ENCODE measurements at regions not wholly inside any gene's neighbourhood (a gene's known extent, or its start where the extent isn't known, plus 50 kb on each side); places are given as distances from the start of the nearest gene placed in this dataset.

DNA sequence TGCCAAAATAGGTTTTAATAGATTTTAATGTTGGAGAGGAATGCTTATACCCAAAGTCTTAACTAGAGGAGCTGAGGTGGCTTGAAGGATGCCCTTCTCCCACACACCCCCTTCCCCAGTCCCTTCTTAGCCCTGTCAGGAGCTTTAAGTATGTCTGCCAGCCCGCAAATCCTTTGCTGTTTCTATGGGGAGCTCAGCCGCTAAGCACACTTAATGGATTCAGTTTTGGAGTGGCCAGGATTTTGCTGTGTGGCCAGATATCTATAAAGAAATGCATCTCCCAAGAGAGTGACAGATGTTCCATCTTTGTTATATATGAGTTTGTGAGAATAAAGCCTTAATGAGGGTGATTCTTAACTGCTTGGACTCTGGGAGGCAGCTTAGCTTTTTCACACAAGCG is 152.9 kb upstream of the ZNF32 start:
- no peak for DNase-seq (ENCODE audit: extremely low spot score, insufficient read length, low read depth)
- FAIRE-seq = no peak

DNA sequence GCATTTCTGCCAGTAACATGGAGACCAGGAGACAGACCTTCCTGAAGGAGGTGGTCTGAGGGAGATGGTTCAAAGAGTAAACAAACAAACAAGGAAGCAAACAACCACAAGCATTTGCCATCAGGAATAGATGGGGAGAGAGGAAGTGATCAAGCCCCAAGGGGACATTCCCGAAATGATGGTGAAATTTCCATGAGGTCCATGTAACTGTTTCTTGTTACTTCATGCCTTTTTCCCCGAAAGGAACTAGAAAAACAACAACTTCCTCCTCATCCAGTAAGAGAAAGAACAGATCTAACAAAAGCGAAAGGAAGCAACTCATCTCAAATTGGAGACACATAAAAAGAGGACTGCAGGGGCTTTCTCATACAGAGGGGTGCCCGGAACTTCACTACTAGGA is 152.5 kb upstream of the ZNF32 start:
- no peak for FAIRE-seq
- no peak for DNase-seq (ENCODE audit: extremely low spot score, insufficient read length, low read depth)

DNA sequence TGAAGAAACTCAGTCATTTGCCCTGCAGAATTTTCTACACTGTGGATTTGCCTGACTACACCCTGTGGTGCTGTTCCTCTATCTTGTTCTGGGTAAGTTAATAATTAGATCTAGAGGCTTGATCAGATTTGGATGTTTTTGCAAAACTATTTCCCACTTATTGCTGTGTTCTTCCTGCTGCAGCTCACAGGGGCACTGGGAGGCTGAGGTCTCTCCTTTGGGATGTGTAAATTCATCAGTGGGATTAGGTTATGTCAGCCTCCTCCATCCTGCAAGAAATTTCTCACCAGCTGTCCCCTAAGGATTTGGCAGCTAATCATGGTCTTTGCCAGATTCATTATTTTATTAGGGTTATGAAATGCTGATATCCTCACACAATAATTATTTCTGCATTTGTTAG is 148.1 kb upstream of the ZNF32 start:
- no peak for DNase-seq (ENCODE audit: extremely low spot score, insufficient read length, low read depth)
- FAIRE-seq = no peak

DNA sequence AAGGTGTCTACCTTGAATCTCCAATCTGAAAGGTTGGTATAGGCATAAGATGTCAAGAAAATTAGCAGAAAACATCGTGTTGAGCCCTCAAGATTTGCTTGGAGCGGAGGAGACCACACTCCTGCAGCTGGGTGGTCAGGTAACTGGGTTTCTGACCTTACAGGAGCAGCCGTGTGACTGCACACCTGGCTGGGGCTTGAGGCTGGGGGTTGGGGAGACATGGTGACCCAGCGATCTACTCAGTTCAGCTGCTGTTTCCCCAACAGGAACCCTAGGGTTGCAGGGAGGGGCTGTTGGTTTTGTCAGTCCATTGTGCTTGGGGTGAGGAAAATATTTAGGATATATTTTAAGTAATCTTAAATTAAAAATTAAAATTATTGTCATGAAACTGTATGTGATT is 147.0 kb upstream of the ZNF32 start:
- FAIRE-seq (no peak), DNase-seq (ENCODE audit: extremely low spot score, insufficient read length, low read depth) (no peak)

DNA sequence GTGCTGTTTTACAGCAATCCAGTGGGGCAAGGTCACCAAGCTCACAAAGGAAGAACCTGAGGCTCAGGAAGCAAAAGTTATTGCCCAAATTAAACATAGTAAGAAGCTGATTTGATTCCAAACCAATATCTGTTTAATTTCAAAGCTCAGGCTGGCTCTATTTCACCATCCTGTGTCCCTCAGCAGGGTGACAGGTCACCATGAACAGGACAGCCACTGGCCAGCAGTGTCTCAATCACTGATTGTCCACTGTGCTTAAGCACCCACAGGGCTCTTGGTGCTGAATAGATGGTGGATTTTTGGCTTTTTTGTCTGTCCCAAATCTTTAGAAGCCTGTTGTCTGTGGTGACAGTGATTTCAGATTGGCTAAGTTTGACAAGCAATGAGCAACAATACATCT is 146.4 kb upstream of the ZNF32 start:
- DNase-seq (ENCODE audit: extremely low spot score, insufficient read length, low read depth) (no peak), FAIRE-seq (no peak)

DNA sequence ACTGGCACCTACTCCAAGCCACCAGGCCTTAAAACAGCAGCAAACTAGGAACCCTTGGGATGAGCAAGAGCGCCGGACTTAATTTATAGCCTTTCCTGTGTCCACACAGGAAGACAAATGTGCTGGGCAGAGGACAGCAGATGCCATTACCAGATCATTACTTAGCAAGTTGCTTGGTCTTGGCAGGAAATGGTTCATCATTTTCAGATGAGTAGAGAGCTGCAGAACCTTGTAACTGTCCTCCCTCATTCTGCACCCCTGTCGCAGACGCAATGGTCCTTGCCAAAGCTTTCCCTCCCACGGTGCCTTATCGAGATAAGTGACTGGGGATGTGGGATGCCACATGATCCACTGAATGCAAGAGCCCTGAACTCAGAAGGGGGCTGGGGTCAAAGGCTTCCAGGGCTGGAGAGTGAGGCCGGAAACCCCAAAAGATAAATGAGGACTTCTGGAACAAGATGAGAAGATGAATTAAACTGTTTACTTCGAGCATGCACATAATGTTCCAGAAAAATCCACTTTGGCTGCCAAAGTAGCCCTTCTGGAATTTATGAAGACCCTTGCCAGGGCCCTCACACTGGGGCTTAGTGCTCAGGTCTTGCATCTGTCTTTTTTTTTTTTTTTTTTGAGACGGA is 145.6 kb upstream of the ZNF32 start:
- no peak for DNase-seq (ENCODE audit: extremely low spot score, insufficient read length, low read depth)
- FAIRE-seq = no peak

DNA sequence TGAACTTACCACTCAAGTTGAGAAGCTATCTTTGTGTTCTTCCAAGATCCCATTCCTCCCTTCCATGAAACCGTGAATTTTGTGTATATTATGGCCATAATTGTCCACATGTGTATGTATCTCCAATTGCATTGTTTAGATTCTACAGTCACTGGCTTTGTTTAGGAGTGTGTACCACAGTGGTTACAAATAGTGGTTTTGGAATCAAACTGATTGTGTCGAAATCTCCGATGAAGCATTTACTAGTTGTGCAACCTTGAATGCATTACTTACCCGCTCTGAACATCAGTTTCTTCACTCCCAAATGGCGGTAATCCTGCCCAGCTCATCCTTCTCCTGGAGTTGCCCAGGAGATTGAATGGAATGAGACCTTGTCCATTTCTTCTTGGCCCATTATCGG is 145.0 kb upstream of the ZNF32 start:
- FAIRE-seq (no peak), DNase-seq (ENCODE audit: extremely low spot score, insufficient read length, low read depth) (no peak)

DNA sequence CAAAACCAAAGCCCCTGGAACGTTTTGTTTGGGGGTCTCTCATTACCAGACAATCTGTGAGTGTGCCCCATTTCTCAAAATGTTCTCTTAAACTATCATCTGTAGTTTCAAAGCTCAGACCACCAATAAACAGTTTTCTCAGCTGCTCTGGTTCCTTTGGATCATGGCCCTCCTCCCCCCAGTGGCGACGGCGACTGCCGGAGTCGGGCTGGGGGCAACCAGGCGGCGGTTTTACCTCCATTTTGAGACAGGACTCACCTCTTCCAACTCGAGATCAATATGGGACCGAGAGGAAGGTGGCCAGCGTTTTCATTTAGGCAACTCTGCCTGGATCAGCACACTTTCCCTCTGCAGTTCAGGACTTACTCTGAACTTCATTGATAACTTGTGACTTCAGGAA is 141.5 kb upstream of the ZNF32 start:
- FAIRE-seq = no peak
- no peak for DNase-seq (ENCODE audit: extremely low spot score, insufficient read length, low read depth)

DNA sequence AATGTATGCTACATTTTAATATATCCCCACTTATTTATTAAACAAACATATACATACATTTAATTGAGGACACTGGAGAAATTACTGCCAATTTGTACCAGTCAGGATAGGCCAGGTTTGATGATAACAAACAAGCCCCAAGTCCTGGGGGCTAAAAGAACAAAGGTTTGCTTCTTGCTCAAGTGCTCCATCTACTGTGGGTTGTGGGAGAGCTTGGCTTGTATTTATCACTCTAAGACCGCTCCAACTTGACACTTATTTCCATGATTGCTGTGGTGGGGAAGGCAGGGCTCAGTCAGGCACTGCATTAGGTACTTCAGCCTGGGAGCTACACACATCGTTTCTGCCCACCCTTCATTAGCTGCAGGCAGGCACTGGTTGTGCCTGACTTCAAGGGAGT is 136.6 kb upstream of the ZNF32 start:
- DNase-seq (ENCODE audit: extremely low spot score, insufficient read length, low read depth) = no peak
- FAIRE-seq = no peak

DNA sequence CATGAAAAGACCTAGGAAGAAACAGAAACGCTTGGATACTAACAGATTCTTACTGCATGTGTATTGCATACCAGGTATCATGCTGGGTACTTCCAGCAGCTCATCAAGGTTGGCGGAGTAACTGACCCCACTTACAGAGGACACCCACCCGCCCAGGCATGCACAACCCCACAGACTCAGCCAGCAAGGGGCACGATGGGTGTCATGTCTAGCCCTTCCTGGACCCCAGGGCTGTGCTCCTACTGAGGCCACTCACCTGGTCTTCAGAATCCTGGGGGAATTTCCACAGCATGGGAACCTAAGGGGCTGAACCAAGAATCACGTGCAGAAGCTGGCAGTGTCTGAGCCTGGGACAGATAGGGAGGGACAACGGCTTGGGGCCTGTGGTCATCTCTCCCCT is 134.1 kb upstream of the ZNF32 start:
- DNase-seq (ENCODE audit: extremely low spot score, insufficient read length, low read depth) (no peak), FAIRE-seq (no peak)

DNA sequence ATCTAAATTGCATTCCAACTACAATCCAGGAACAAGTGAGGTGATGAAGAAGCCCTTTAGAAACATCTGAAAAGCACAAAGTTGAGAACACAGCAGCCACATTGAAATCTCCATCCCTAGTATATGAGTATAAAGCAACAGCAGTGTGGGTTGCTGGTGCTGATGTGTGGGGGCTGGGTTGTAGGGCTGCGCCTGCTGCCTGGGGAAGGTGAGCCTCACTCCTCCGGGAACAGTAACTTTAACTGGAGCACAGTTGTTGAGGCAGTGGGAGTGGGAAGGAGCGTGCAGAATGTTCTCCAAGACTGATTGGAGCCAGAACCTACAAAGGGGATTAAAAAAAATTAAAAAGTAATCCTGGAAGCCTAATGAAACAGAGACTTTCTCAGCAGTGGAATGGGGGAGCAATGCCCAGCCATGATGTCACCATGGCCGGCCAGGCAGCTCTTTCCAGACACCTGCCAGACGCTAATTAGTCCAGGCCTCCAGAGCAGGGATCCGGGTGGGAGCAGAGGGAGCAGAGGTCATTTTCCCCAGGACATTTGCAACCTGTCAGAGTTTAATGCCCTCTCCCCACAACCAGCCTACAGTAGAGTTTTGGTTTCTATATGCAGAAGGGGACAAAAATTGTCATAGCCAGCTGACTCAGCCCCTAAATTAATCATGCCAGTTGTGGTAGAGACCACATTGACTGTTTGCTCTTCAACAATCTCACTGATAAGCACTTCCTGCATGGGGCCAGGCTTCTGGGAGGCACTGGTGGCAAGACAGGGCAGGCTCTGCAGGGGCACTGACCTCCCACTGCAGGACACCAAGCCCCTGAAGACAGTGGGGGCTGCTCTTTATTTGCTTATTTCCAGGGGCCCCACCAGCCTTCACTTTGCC is 133.0 kb upstream of the ZNF32 start:
- FAIRE-seq (no peak), DNase-seq (ENCODE audit: extremely low spot score, insufficient read length, low read depth) (no peak)

DNA sequence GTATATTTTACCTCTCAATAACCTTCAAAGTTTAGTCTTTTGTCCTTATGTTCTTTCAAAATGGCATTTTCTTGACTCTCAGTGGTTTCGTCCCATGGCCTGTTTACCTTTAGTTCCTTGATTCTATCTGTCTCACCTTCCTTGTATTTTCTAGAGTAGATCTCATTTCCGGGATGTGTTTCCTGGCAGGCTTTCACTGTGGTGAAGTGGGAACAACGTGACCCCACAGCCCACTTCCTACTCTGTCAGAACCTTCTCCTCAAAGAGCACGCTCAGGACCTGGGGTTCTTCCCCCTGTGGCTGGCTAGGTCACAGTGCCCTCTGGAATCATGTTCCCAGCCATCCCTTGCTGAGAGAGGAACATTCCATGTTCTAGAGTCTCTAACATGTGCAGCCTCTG is 129.9 kb upstream of the ZNF32 start:
- DNase-seq (ENCODE audit: extremely low spot score, insufficient read length, low read depth) (no peak), FAIRE-seq (no peak)

DNA sequence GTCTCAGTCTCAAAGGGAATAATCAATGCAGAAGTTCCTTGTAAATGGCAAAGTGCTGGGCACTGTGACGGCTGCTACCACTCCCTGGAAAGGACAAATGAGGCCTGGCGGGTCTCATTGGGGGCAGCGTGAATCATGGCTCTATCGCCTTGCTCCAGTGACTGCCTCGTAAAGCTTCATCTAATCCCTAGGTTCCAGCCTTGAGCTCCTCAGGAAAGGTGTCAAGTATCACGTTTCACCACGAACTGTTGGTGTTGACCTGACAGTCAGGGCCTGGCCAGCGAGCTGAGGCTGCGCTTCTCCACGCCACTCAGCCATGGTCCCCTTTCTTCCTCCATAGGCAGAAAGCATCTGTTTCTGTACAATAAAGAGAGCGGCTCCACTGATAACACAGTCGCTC is 126.7 kb upstream of the ZNF32 start:
- no peak for DNase-seq (ENCODE audit: extremely low spot score, insufficient read length, low read depth)
- no peak for FAIRE-seq

DNA sequence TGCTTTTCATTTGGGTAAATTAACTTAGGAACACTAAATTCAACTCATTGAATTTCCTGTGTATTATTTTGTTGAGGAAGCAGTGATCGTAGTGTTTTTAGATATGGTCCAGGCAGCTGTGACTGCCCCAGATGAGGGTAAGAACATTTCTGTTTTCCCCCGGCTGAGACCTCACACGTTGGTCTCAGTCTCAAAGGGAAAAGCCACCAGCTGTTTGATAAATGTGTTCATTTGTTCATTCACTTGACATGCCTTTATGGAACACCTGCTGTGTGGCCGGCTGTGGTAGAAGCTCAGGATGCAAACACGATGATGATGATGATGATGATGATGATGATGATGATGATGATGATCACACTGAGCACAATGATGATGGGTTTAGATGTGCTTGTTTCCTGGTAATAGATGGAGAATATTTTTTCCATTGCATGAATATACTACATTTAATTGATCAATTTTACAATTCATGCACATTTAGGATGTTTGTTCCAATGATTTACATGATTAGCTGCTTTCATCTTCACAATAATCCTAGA is 125.6 kb upstream of the ZNF32 start:
- no peak for FAIRE-seq

DNA sequence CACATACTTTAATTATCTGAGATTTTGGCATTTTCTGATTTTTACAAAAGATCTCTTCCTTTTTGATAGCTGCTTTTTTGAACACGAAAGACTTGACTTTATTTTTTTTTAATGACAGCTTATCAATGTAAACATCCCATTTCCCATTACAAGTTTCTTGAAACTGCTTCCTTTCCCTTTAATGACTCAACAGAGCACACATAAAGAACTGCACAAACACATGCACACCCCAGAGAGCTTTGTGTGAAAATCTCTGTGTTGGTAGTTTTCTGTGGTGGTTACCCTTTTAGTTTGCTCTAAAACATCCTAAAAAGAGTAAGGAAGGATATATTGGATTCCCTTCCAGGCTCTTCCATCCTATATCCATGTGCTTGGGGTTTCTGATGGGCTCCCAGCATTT is 125.1 kb upstream of the ZNF32 start:
- FAIRE-seq (no peak), DNase-seq (ENCODE audit: extremely low spot score, insufficient read length, low read depth) (no peak)

More for the DNA sequence above, 125.6 kb upstream of the ZNF32 start:
- no peak for DNase-seq (ENCODE audit: extremely low spot score, insufficient read length, low read depth)

DNA sequence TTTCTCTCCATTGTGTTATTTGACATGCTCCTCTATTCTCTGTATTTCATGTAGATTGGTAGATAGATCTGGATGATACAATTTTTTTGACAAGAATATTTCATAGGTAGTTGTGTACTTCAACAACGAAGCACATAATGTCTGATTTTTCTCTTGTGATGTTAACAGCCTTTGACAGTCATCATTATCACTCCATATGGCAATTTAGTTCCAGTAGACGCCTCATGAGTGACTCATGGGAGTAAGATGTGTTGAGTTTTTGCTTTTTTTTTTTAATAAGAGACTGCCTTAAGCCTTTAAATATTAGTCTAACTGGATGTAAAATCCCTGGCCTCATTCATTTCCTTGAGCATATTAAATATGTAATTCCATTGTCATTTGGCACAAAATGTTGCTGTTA is 123.5 kb upstream of the ZNF32 start:
- FAIRE-seq = no peak
- no peak for DNase-seq (ENCODE audit: extremely low spot score, insufficient read length, low read depth)

DNA sequence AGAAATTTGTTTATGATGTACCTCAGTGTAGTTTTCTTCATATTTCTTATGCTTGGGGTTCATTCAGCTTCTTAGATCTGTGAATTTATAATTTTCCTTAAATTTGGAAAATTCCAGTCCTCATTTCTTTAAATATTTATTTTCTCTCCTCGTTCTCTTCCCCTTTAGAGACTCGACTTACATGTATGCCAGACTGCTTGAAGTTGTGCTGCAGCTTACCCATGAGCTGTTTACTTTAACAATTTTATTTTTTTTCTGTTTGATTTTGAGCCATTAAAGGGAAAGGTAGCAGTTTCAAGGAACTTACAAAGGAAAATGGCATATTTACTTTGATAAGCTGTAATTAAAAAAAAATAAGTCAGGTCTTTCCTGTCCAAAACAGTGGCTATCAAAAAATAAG is 123.0 kb upstream of the ZNF32 start:
- DNase-seq (ENCODE audit: extremely low spot score, insufficient read length, low read depth) = no peak
- no peak for FAIRE-seq

DNA sequence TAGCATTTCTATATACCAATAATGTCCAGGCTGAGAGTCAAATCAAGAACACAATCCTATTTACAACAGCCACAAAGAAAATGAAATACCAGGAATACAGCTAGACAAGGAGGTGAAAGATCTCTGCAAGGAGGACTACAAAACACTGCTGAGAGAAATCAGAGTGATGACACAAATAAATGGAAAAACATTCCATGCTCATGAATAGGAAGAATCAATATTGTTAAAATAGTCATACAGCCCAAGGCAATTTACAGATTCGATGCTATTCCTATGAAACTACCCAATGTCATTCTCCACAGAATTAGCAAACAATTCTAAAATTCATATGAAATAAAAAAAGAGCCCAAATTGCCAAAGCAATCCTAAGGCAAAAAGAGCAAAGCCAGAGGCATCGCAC is 116.8 kb upstream of the ZNF32 start:
- FAIRE-seq (no peak), DNase-seq (ENCODE audit: extremely low spot score, insufficient read length, low read depth) (no peak)

DNA sequence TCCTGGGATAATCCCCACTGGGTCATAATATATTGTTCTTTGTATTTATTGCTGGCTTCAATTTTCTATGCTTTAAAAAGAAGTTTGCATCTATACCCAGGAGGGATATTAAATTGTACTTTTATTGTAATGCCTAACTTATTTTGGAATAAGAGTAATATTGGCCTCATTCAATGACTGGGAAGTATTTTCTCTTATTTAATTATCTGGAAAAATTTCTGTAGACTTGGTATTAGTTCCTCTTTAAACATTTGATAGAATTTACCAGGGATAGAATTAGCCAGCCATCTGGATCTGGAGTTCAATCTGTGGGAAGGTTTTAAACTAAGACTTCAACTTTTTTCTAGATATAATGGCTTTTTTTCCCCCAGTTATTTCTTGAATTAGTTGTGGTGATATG is 115.2 kb upstream of the ZNF32 start:
- DNase-seq (ENCODE audit: extremely low spot score, insufficient read length, low read depth) (no peak), FAIRE-seq (no peak)

DNA sequence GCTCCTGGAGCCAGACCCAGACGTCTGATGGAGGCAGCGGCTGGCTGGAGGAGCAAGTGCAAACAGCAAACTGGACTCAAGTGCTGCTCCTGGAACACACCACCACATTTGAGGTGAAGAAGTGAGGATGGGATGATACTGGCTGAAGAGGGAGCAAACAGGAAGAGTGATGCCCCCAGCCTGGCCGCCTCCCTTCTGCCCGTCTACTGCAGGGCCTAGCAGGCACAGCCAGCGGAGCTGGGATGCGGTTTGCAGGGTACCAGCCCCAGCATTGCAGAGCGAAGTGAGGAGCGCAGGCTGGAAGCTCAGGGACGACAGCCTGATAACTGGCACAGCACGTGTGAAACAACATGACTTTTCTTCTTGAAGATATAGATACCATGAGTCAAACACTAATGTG is 111.8 kb upstream of the ZNF32 start:
- FAIRE-seq = no peak
- no peak for DNase-seq (ENCODE audit: extremely low spot score, insufficient read length, low read depth)

DNA sequence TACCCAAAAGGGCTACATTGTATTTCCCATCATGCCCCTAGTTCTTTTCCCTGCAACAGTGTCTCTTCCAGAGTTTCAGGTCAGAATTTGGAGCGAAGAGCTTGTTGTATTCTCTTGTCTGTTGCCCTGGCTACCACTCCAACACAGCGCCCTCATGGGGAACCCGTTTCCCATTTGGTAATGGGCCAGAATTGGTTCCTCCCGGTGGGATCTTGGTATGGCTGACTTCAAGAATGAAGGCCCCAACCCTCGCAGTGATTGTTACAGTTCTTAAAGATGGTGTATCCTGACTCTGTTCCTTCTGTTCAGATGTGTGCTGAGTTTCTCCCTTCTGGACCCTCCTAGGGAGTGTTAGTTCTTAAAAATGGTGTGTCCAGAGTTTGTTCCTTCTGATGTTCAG is 110.5 kb upstream of the ZNF32 start:
- DNase-seq (ENCODE audit: extremely low spot score, insufficient read length, low read depth) (no peak), FAIRE-seq (no peak)

DNA sequence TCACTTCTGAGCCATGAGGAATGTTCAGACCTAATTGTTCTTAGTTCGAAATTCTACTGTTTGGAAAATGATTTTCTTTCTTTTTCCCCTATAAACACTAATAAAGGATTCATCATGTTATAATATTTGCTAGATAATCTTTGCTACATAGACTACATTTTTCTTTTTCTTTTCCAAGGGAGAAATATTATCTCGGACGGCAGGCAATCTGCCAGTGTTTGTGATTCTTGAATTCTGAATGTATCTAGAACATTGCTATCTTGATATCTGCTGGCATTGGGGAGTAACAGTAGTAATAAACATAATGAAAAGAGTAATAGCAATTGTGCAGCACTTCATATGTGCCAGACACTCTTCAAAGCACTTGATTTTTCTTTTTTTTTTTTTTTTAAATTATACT is 107.7 kb upstream of the ZNF32 start:
- DNase-seq (ENCODE audit: extremely low spot score, insufficient read length, low read depth) = no peak
- no peak for FAIRE-seq
